Psoas muscle (tissue), 7 donors: ENCODE measurements at regions not wholly inside any gene's neighbourhood (a gene's known extent, or its start where the extent isn't known, plus 50 kb on each side); places are given as distances from the start of the nearest gene placed in this dataset.
"Not testable (repeated sequence)": the region's sequence is repeated elsewhere in the genome, so short reads cannot be mapped to it uniquely, and the experiment has no call there.

Experiments
- ATAC-seq, 4 donors: fragments of 200-7000 bp; cut with Tn5 transposase; one replicate each; pipeline ENCODE4 v1.9.1; 2020; ENCODE audit warnings: moderate library complexity in 3 of 4, mild to moderate bottlenecking in 2 of 4
- DNase-seq, 2 donors: peaks; one replicate each; pipeline ENCODE4 v3.0.0-alpha.2; 2020
- H3K27ac ChIP-seq: fragments of 200-600 bp; one replicate; pipeline ENCODE4 v1.8.0; 2022
- H3K27me3 ChIP-seq, 3 donors: fragments of 200-600 bp in 1 of 3; one replicate each; pipeline versions ENCODE4 v1.6.1 to v1.8.0; 2013 to 2022; ENCODE audit warnings: low read length in 2 of 3, mild to moderate bottlenecking in 2 of 3, moderate library complexity in 1 of 3; ENCODE audit not compliant: insufficient read depth in 3 of 3
- H3K36me3 ChIP-seq, 2 donors: fragments of 200-600 bp in 1 of 2; one replicate each; pipeline versions ENCODE4 v1.6.1 to v1.8.0; 2013 to 2022; ENCODE audit warnings: low read depth in 1 of 2, mild to moderate bottlenecking in 1 of 2, moderate library complexity in 1 of 2; ENCODE audit not compliant: insufficient read depth in 1 of 2
- H3K4me1 ChIP-seq: fragments of 200-600 bp; one replicate; pipeline ENCODE4 v1.8.0; 2022
- H3K4me3 ChIP-seq: fragments of 200-600 bp; one replicate; pipeline ENCODE4 v1.8.0; 2022; ENCODE audit warnings: mild to moderate bottlenecking
- H3K9me3 ChIP-seq: fragments of 200-600 bp; one replicate; pipeline ENCODE4 v1.8.0; 2022
- whole genome bisulfite sequencing, 3 donors: extraction: QIAGEN DNeasy Blood & Tissue Kit; methylation state at CpG; one replicate each; pipeline versions ENCODE4 v1.1.6 to v1.1.7; 2013; 5-methylcytosine and 5-hydroxymethylcytosine counted together
- intact Hi-C, 2 donors: fragments of 100-400 bp; cut with DNase I; formaldehyde crosslinking; loops; one replicate each; pipeline versions ENCODE4 v1.11.0 to v1.14.2; 2022
- TF ChIP-seq, protein P1 (sequence below): fragments of 200-600 bp; IDR thresholded peaks from one replicate; pipeline ENCODE4 v1.8.0; 2022; ENCODE audit warnings: antibody characterized with exemption
- donor health status: healthy with polysubstance abuse.
- donor health status: DM: no; HTN: no; CAD: no; lungs with moderate emphysema.
- donor health status: Bipolar disorder and iron deficiency.
- donor health status: healthy.
- donor health status: DM: yes; HTN: yes; CAD: no.
- donor health status: DM: no; HTN: no; CAD: no.
- donor health status: DM: yes; HTN: yes; CAD: no.

DNA sequence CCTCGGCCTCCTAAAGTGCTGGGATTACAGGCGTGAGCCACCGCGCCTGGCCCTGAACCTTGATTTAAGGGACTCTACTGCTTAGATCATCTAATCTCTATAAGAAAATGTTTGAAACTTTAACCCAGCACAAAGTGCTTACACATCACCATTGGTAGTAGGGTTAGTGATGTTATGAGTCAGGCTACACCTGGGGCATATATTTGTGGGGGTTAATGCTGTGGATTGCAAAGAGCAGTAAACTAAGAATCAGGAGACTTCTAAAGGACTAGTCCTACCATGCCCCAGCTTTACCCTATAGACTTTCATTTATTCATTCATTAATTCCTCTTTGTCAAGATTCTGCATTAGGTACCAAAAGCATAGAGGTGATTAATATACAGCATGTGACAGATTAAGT is 880.5 kb downstream of the TTLL7 start:
- Histone ChIP-seq H3K27me3 (no peaks in the 10 kb centered on the region), H3K9me3 (no peaks in the 10 kb centered on the region), H3K27ac (no peak overlapping the region), H3K4me3 (no peak overlapping the region), H3K36me3 (no peaks in the 10 kb centered on the region), H3K4me1 (no peaks in the 10 kb centered on the region)
- TF ChIP-seq, protein P1, sequence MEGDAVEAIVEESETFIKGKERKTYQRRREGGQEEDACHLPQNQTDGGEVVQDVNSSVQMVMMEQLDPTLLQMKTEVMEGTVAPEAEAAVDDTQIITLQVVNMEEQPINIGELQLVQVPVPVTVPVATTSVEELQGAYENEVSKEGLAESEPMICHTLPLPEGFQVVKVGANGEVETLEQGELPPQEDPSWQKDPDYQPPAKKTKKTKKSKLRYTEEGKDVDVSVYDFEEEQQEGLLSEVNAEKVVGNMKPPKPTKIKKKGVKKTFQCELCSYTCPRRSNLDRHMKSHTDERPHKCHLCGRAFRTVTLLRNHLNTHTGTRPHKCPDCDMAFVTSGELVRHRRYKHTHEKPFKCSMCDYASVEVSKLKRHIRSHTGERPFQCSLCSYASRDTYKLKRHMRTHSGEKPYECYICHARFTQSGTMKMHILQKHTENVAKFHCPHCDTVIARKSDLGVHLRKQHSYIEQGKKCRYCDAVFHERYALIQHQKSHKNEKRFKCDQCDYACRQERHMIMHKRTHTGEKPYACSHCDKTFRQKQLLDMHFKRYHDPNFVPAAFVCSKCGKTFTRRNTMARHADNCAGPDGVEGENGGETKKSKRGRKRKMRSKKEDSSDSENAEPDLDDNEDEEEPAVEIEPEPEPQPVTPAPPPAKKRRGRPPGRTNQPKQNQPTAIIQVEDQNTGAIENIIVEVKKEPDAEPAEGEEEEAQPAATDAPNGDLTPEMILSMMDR = no peak
- WGBS, 3 donors = 95 to 98% (median 96%) methylated on average over 4 of the region's 4 CpGs
- DNase-seq (no peak), ATAC-seq (no peak)
- intact Hi-C loops = no loop called here

DNA sequence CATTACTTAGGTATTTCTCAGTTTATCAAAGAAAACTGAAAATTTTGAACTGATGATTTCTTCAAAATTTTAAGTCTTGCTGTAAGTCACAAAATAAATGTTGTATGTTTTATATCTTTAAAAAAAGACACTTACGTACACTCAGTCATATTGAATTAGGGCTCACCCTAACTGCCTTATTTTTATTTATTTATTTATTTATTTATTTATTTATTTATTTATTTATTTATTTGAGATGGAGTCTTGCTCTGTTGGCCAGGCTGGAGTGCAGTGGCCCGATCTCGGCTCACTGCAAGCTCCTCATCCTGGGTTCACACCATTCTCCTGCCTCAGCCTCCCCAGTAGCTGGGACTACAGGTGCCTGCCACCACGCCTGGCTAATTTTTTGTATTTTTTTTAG is 881.9 kb downstream of the TTLL7 start:
- H3K9me3 ChIP-seq, DNase-seq, intact Hi-C loops, H3K27ac ChIP-seq, ATAC-seq, H3K27me3 ChIP-seq, H3K4me1 ChIP-seq, H3K4me3 ChIP-seq, H3K36me3 ChIP-seq: not testable (repeated sequence)
- 98 to 99% (median 98%) methylated on average over 4 of the region's 4 CpGs for WGBS, 3 donors

DNA sequence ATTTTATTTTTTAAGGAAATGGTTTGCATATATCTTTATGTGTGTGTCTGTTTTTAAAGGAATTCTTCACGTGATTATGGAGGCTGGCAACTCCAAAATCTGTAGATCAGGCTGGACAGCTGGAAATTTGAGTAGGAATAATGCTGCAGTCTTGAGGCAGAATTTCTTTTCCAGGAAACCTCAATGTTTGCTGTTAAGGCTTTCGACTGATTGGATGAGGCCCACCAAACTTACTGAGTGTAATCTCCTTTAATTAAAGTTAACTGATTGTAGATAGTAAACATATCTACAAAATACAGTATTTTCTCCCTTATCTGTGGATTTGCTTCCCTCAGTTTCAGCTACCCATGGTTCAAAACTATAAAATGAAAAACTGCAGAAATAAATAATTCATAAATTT is 883.1 kb downstream of the TTLL7 start:
- no peak overlapping the region for H3K4me3 ChIP-seq
- DNase-seq = no peak
- no peak for ATAC-seq
- intact Hi-C loops = loop anchor here in 1 of 2 donors (1.0 kb wide), 1 partner anchor 18 kb away; no protein-coding TSS in a partner anchor
- no peaks in the 10 kb centered on the region for H3K36me3 ChIP-seq
- no peaks in the 10 kb centered on the region for H3K27me3 ChIP-seq
- no peaks in the 10 kb centered on the region for H3K9me3 ChIP-seq
- no peak overlapping the region for H3K27ac ChIP-seq
- TF ChIP-seq, protein P1 = no peak
- 63 to 88% (median 87%) methylated on average over 2 of the region's 2 CpGs for WGBS, 3 donors
- no peaks in the 10 kb centered on the region for H3K4me1 ChIP-seq

DNA sequence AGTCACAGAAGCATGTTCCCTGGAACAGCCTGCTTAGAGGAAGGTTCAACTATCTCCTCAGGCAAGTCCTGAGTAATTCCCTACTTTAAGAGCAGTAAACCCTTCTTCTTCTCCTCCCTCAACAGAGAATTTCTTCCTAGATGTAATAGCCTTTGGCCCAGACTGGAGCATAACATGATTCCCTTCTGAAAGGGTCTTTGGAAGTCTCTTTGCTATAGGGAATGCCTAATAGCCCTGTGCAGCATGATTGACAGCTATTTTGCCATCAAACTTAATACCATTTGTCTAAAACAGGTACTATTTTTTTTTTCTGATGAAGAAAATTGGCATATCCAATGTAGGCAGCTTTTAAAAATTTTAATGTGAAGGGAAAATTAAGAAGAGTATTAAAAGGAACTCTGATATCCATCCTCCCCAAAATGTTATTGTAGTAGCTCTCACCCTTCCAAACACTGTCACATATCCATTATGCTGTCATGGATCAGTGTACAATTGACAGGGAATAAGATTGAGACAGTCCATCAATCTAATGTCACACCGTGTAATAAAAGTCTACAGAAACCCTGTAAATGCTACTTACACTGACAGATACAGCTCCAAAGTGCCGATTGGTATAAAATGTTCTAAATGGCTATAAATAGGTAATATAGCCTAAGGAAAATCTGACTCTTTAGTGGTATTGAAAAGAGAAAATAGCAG is 884.6 kb downstream of the TTLL7 start:
- DNase-seq = no peak
- Histone ChIP-seq H3K36me3 (no peaks in the 10 kb centered on the region), H3K4me3 (no peak overlapping the region), H3K27ac (no peak overlapping the region), H3K4me1 (no peaks in the 10 kb centered on the region), H3K27me3 (no peaks in the 10 kb centered on the region), H3K9me3 (no peaks in the 10 kb centered on the region)
- intact Hi-C loops = no loop called here
- no peak for ATAC-seq
- TF ChIP-seq, protein P1 = no peak
- WGBS, 3 donors = 65 to 81% (median 78%) methylated on average over 2 of the region's 2 CpGs

DNA sequence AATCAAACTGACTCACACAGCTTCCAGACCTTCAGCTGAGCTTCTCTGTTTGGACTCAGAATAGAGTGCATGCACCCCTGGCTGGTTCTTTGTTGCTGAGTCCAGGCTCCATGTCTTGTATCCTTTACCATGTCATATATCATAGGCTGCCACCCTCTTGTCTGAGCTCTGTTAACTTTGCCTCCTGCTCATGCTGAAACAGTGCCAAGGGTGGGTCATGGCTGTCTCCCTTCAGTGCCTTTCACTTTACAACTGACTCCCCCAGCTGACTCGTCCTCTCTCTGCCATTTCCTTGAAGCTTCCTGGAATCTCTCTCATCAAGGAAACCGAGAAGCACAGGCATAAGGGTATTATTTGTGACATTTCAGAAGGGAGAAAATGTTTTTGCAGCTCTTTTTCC is 885.3 kb downstream of the TTLL7 start:
- H3K27me3 ChIP-seq = no peaks in the 10 kb centered on the region
- DNase-seq (no peak), ATAC-seq (no peak)
- no peak overlapping the region for H3K4me3 ChIP-seq
- no peaks in the 10 kb centered on the region for H3K36me3 ChIP-seq
- H3K9me3 ChIP-seq = no peaks in the 10 kb centered on the region
- TF ChIP-seq, protein P1 = no peak
- H3K27ac ChIP-seq = no peak overlapping the region
- WGBS, 3 donors = 50 to 68% (median 53%) methylated on average over 2 of the region's 2 CpGs
- H3K4me1 ChIP-seq = no peaks in the 10 kb centered on the region
- intact Hi-C loops = no loop called here
